Subcutaneous abdominal adipose tissue (tissue), 5 donors: ENCODE measurements at regions not wholly inside any gene's neighbourhood (a gene's known extent, or its start where the extent isn't known, plus 50 kb on each side); places are given as distances from the start of the nearest gene placed in this dataset.

Source experiments
- H3K27ac ChIP-seq: one replicate; pipeline ENCODE4 v1.7.0; 2013; ENCODE audit warnings: low read depth, mild to moderate bottlenecking, inconsistent platforms, low read length, moderate library complexity
- H3K27me3 ChIP-seq, 5 donors: one replicate each; pipeline ENCODE4 v1.7.0; 2013; ENCODE audit warnings: low read length in 5 of 5, inconsistent platforms in 1 of 5; ENCODE audit not compliant: control insufficient read depth in 5 of 5, insufficient read depth in 4 of 5
- H3K36me3 ChIP-seq, 5 donors: one replicate each; pipeline ENCODE4 v1.7.0; 2013; ENCODE audit warnings: low read length in 5 of 5; ENCODE audit not compliant: control insufficient read depth in 5 of 5, insufficient read depth in 5 of 5
- H3K4me1 ChIP-seq, 5 donors: one replicate each; pipeline ENCODE4 v1.7.0; 2013; ENCODE audit warnings: low read length in 5 of 5, mild to moderate bottlenecking in 3 of 5, moderate library complexity in 1 of 5; ENCODE audit not compliant: control insufficient read depth in 5 of 5, insufficient read depth in 5 of 5
- H3K4me3 ChIP-seq, 5 donors: one replicate each; pipeline ENCODE4 v1.7.0; 2013; ENCODE audit warnings: low read length in 5 of 5, low read depth in 1 of 5
- H3K9ac ChIP-seq, 5 donors: one replicate each; pipeline ENCODE4 v1.7.0; 2013; ENCODE audit warnings: low read length in 5 of 5, mild to moderate bottlenecking in 4 of 5, moderate library complexity in 3 of 5
- H3K9me3 ChIP-seq, 5 donors: one replicate each; pipeline ENCODE4 v1.7.0; 2013; ENCODE audit warnings: low read length in 5 of 5; ENCODE audit not compliant: control insufficient read depth in 5 of 5
- donor health status: healthy.
- donor health status: healthy.
- donor health status: healthy.
- donor health status: healthy.
- donor health status: healthy.

- H3K4me1 ChIP-seq, result peaks cover 2 to 20% (median 17%) of the 10 kb centered on the region in 5 donors
- H3K4me3 ChIP-seq, result no peak overlapping the region
- H3K27ac ChIP-seq, result no peak overlapping the region
- no peaks in the 10 kb centered on the region for H3K9me3 ChIP-seq
- no peak overlapping the region for H3K9ac ChIP-seq
- no peaks in the 10 kb centered on the region for H3K27me3 ChIP-seq
- H3K36me3 ChIP-seq, result no peaks in the 10 kb centered on the region
Measured at GRCh38 chr9:89882930-89883361, 278.1 kb downstream of the GADD45G start.

- no peak overlapping the region for H3K27ac ChIP-seq
Measured at GRCh38 chr9:89883401-89884341, 278.9 kb downstream of the GADD45G start.

GRCh38 chr9:89884356-89885083 lies 279.7 kb downstream of the GADD45G start:
- Histone ChIP-seq H3K9me3 (no peaks in the 10 kb centered on the region), H3K4me3 (no peak overlapping the region), H3K9ac (no peak overlapping the region), H3K36me3 (no peaks in the 10 kb centered on the region), H3K27me3 (no peaks in the 10 kb centered on the region), H3K27ac (no peak overlapping the region), H3K4me1 (peaks cover 0 to 4% (median 3%) of the 10 kb centered on the region in 5 donors)

More at GRCh38 chr9:89883401-89884341, 278.9 kb downstream of the GADD45G start:
- Histone ChIP-seq H3K36me3 (no peaks in the 10 kb centered on the region), H3K27me3 (no peaks in the 10 kb centered on the region), H3K4me1 (peaks cover 2 to 13% (median 11%) of the 10 kb centered on the region in 5 donors), H3K9me3 (no peaks in the 10 kb centered on the region), H3K4me3 (no peak overlapping the region), H3K9ac (no peak overlapping the region)

DNA sequence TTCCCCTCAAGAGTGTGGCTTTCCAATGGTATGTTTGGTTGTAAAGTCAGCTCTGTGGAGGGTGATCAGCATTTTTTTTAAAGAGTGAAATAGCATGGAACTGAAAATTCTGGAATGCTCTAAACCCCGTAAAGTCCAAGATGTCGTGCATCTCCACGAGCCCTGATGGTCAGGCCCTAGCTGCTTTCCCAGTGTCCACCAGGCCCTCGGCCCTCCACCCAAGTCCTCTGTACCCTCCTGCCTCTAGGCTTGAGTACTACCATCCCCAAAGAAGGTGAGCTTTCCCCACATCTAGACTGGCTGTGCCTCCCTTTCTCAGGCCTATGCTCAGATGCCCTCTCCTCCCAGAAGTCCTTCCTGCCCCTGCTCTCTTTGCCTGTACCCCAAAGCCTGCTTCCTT lies 280.3 kb downstream of the GADD45G start:
- no peak overlapping the region for H3K4me3 ChIP-seq

DNA sequence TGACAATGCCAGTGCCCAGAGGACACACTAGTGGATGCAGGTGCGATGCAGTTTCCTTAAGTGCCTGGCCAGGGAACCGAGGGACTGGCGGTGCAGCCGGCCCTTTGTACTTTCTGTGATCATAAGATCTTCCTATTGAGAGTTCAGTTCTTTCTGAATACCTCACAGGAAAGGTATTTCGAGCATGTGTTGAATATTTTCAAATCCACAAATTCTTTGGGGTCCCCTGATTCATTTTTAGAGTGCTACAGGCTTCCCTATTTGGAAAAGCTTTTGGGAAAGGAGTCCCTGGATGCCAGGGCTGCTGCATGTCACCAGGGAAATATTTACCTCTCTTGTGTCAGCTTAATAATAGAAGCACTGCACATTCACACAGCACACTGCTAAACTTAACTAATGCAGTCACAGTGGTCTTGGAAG lies 281.5 kb downstream of the GADD45G start:
- Histone ChIP-seq H3K27ac (no peak overlapping the region), H3K9me3 (no peaks in the 10 kb centered on the region), H3K36me3 (no peaks in the 10 kb centered on the region), H3K4me3 (no peak overlapping the region), H3K27me3 (no peaks in the 10 kb centered on the region), H3K4me1 (peaks cover 0 to 7% (median 6%) of the 10 kb centered on the region in 5 donors), H3K9ac (no peak overlapping the region)

More for the DNA sequence above, 280.3 kb downstream of the GADD45G start:
- Histone ChIP-seq H3K27ac (no peak overlapping the region), H3K4me1 (no peaks in the 10 kb centered on the region), H3K27me3 (no peaks in the 10 kb centered on the region), H3K9ac (no peak overlapping the region), H3K9me3 (no peaks in the 10 kb centered on the region), H3K36me3 (no peaks in the 10 kb centered on the region)

DNA sequence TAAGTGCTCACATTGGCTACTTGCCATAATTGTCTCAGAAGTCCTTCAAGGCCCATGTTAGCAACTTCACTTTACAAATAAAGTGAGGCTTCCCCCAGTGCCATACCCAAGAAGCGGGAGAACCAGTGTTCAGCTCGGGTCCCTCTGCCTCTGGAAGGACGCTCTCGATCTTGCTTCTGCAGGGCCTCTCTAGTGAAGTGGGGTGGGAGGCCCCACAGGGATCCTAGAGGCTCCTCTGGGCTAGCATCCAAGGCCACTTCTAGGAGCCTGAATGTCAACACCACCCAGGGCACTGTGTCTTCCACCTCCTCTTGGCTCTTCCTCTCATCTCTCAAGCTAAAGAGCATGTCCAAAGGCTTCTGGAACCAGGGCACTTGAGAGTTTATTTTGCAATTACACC lies 282.5 kb downstream of the GADD45G start:
- no peak overlapping the region for H3K27ac ChIP-seq
- H3K4me1 ChIP-seq, result peaks cover 3 to 17% (median 16%) of the 10 kb centered on the region in 5 donors
- H3K9me3 ChIP-seq, result no peaks in the 10 kb centered on the region
- no peaks in the 10 kb centered on the region for H3K36me3 ChIP-seq
- no peaks in the 10 kb centered on the region for H3K27me3 ChIP-seq
- H3K4me3 ChIP-seq, result no peak overlapping the region
- no peak overlapping the region for H3K9ac ChIP-seq

DNA sequence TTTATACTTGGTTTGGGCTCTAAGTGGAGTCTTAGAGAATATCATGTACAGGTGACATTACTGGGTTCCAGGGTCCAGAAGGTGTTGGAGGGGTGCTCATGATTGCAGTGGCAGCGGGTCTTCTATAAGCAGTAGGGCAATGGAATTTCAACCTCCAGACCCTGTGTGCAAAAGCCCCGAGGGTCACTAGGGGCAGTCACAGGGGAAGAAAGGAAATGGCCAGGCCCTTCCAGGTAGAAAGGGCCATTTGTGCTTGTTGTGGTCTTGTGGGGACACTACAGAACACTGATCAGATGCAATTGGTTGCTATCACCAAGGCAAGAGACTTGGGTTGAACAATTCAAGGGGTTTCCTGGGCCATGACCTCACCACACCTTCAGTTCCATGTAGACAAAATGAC lies 283.4 kb downstream of the GADD45G start:
- no peak overlapping the region for H3K9ac ChIP-seq
- peaks cover 3 to 19% (median 17%) of the 10 kb centered on the region in 5 donors for H3K4me1 ChIP-seq
- H3K27ac ChIP-seq, result no peak overlapping the region
- H3K4me3 ChIP-seq, result no peak overlapping the region
- H3K27me3 ChIP-seq, result no peaks in the 10 kb centered on the region
- no peaks in the 10 kb centered on the region for H3K36me3 ChIP-seq
- H3K9me3 ChIP-seq, result no peaks in the 10 kb centered on the region

- Histone ChIP-seq H3K27me3 (no peaks in the 10 kb centered on the region), H3K9me3 (no peaks in the 10 kb centered on the region), H3K9ac (no peak overlapping the region), H3K36me3 (no peaks in the 10 kb centered on the region), H3K27ac (no peak overlapping the region), H3K4me3 (no peak overlapping the region), H3K4me1 (peaks cover 3 to 19% (median 17%) of the 10 kb centered on the region in 5 donors)
Measured at GRCh38 chr9:89888677-89889076, 283.9 kb downstream of the GADD45G start.

GRCh38 chr9:89889865-89890264 lies 285.1 kb downstream of the GADD45G start:
- no peak overlapping the region for H3K4me3 ChIP-seq
- no peaks in the 10 kb centered on the region for H3K9me3 ChIP-seq
- no peaks in the 10 kb centered on the region for H3K36me3 ChIP-seq
- H3K4me1 ChIP-seq, result peaks cover 3 to 19% (median 17%) of the 10 kb centered on the region in 5 donors
- no peak overlapping the region for H3K27ac ChIP-seq
- H3K27me3 ChIP-seq, result no peaks in the 10 kb centered on the region
- no peak overlapping the region for H3K9ac ChIP-seq
